ENCODE measurements at regions not wholly inside any gene's neighbourhood (a gene's known extent, or its start where the extent isn't known, plus 50 kb on each side); places are given as distances from the start of the nearest gene placed in this dataset.

DNA sequence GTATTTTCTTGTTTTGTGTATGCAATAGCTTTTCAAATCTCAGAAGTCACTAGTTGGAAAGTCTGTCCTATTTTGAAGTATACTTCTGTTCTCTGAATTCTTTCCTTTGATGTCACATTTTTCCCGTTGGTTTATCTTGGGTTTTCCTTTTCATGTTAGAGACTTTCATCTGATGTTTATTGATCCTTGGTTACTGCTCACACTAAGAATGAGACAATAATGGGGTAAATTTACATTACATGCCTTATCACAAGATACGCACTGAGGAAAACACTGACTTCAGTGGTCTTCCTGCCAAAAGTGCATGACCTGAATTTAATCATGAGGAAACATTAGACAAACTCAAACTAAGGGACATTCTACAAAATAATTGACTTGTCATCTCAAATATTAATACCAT is 63.5 kb upstream of the C1GALT1 start:
- TF ChIP-seq, protein P1, sequence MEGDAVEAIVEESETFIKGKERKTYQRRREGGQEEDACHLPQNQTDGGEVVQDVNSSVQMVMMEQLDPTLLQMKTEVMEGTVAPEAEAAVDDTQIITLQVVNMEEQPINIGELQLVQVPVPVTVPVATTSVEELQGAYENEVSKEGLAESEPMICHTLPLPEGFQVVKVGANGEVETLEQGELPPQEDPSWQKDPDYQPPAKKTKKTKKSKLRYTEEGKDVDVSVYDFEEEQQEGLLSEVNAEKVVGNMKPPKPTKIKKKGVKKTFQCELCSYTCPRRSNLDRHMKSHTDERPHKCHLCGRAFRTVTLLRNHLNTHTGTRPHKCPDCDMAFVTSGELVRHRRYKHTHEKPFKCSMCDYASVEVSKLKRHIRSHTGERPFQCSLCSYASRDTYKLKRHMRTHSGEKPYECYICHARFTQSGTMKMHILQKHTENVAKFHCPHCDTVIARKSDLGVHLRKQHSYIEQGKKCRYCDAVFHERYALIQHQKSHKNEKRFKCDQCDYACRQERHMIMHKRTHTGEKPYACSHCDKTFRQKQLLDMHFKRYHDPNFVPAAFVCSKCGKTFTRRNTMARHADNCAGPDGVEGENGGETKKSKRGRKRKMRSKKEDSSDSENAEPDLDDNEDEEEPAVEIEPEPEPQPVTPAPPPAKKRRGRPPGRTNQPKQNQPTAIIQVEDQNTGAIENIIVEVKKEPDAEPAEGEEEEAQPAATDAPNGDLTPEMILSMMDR (IDR thresholded peaks at IDR 0.05): no peak
- TF ChIP-seq POLR2AphosphoS5 (IDR thresholded peaks at IDR 0.05): no peak
- TF ChIP-seq POLR2A (IDR thresholded peaks at IDR 0.05; ENCODE audit: low read depth): no peak

Measured in esophagus muscularis mucosa (tissue), 3 donors.